ENCODE measurements at regions not wholly inside any gene's neighbourhood (a gene's known extent, or its start where the extent isn't known, plus 50 kb on each side); places are given as distances from the start of the nearest gene placed in this dataset.

- Histone ChIP-seq H2AFZ (ENCODE audit: low read depth, low read length, poor library complexity, severe bottlenecking) (peak overlapping the region; percentile 76), H3K4me3 (replicated peaks in 1 of 2; ENCODE audit: low read depth in 1 of 2, low read length in 2 of 2) (no peak overlapping the region), H3K9me2 (ENCODE audit: insufficient read depth) (no peaks in the 10 kb centered on the region), H3K4me1 (ENCODE audit: control insufficient read depth in 1 of 2, insufficient read depth in 2 of 2, low read length in 2 of 2) (peaks cover 9 to 23% of the 10 kb centered on the region in 2 experiments; a peak in 3 of 4 replicates), H3K79me2 (ENCODE audit: insufficient read depth, low read length) (no peaks in the 10 kb centered on the region), H3K9ac (ENCODE audit: low read length) (no peak overlapping the region), H3K27me3 (ENCODE audit: insufficient read depth, low read length) (no peaks in the 10 kb centered on the region), H3K4me2 (ENCODE audit: low read length) (peak overlapping the region; percentile 43), H3K27ac (ENCODE audit: low read depth, low read length) (no peak overlapping the region), H3K9me3 (ENCODE audit: control insufficient read depth in 1 of 2, insufficient read depth in 1 of 2, low read depth in 1 of 2, low read length in 2 of 2) (no peaks in the 10 kb centered on the region), H4K20me1 (ENCODE audit: insufficient read depth) (no peaks in the 10 kb centered on the region), H3K36me3 (ENCODE audit: control insufficient read depth in 1 of 2, insufficient read depth in 2 of 2, low read length in 2 of 2) (no peaks in the 10 kb centered on the region)
- no TSS peak for BruUV-seq (replicated peaks)
- TF ChIP-seq ZNF274 (IDR thresholded peaks at IDR 0.05; ENCODE audit: low read depth, low read length): no peak
- TF ChIP-seq YY1 (IDR thresholded peaks at IDR 0.05; ENCODE audit: extremely low read depth, insufficient replicate concordance, low read depth, low read length): no peak
- no peak for TF ChIP-seq ZBTB33 (IDR thresholded peaks at IDR 0.05; ENCODE audit: extremely low read depth, insufficient replicate concordance, low read length)
- TF ChIP-seq EGR1 (IDR thresholded peaks at IDR 0.05; ENCODE audit: low read depth): no peak
- TF ChIP-seq FOSL1 (IDR thresholded peaks at IDR 0.05; ENCODE audit: low read depth): no peak
- no peak for TF ChIP-seq CTCF (IDR thresholded peaks at IDR 0.05 in 2 of 3, conservative IDR thresholded peaks at IDR 0.05 in 1 of 3; ENCODE audit: borderline replicate concordance in 1 of 3, insufficient read depth in 1 of 3, low read depth in 2 of 3, low read length in 2 of 3)
- no peak for TF ChIP-seq ELF1 (IDR thresholded peaks at IDR 0.05; ENCODE audit: borderline replicate concordance, low read depth)
- TF ChIP-seq MAX (IDR thresholded peaks at IDR 0.05): no peak
- TF ChIP-seq CEBPB (IDR thresholded peaks at IDR 0.05; ENCODE audit: low read depth): no peak
- no peak for TF ChIP-seq POLR2A (IDR thresholded peaks at IDR 0.05; ENCODE audit: borderline replicate concordance, extremely low read depth, insufficient read depth, insufficient read length)
- no peak for TF ChIP-seq SIN3A (IDR thresholded peaks at IDR 0.05; ENCODE audit: low read depth)
- no peak for TF ChIP-seq RAD21 (IDR thresholded peaks at IDR 0.05; ENCODE audit: low read depth)
- no peak for TF ChIP-seq EZH2phosphoT487 (IDR thresholded peaks at IDR 0.05; ENCODE audit: borderline replicate concordance)
- TF ChIP-seq REST (IDR thresholded peaks at IDR 0.05; ENCODE audit: low read depth): no peak
- TF ChIP-seq CBX3 (IDR thresholded peaks at IDR 0.05; ENCODE audit: low read depth): no peak
- no peak for TF ChIP-seq SRF (IDR thresholded peaks at IDR 0.05; ENCODE audit: low read depth)
- CTCF ChIA-PET: interaction anchor here (0.9 kb wide), 1 partner anchor 37 kb away, joined by 3 read pairs; no protein-coding TSS in a partner anchor
- no peak for DNase-seq (ENCODE audit: low read depth, low spot score)
- intact Hi-C loops (cut with micrococcal nuclease): no loop called here
- RAD21 ChIA-PET (ENCODE audit: low non-redundant PET in 1 of 2, low total read pairs in 2 of 2, uncharacterized antibody in 2 of 2, unreplicated experiment in 2 of 2): no interaction called here
- POLR2A ChIA-PET: interaction anchor here (1.4 kb wide), 1 partner anchor 92 kb away, joined by 3 read pairs; the partner anchor contains the start of gene HIF1A
- ATAC-seq: peak; percentile 75
These were observed 92.6 kb upstream of the HIF1A start for GRCh38 chr14:61602733-61603077.
